ENCODE measurements at regions not wholly inside any gene's neighbourhood (a gene's known extent, or its start where the extent isn't known, plus 50 kb on each side); places are given as distances from the start of the nearest gene placed in this dataset.

DNA sequence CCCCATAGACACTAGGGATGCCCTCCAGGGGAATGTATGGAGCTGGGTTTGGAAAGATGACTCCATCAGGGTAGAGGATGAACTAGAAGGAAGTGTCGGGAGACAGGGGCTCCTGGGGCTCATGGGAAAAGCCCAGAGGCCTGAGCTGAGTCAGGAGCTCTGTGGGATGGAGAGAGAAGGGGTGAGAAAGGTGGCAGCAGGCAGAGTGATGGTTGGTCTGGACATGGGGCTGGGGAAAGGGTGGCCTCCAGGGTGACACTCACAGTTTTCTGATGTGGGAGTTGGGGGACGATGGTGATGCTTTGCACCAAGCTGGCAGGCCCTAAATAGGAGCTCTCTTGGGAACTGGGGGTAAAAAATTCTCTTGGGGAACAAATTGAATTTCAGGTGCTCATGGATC, 213.5 kb upstream of the MVB12B start:
- TF ChIP-seq, protein P1, sequence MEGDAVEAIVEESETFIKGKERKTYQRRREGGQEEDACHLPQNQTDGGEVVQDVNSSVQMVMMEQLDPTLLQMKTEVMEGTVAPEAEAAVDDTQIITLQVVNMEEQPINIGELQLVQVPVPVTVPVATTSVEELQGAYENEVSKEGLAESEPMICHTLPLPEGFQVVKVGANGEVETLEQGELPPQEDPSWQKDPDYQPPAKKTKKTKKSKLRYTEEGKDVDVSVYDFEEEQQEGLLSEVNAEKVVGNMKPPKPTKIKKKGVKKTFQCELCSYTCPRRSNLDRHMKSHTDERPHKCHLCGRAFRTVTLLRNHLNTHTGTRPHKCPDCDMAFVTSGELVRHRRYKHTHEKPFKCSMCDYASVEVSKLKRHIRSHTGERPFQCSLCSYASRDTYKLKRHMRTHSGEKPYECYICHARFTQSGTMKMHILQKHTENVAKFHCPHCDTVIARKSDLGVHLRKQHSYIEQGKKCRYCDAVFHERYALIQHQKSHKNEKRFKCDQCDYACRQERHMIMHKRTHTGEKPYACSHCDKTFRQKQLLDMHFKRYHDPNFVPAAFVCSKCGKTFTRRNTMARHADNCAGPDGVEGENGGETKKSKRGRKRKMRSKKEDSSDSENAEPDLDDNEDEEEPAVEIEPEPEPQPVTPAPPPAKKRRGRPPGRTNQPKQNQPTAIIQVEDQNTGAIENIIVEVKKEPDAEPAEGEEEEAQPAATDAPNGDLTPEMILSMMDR (IDR thresholded peaks at IDR 0.05), result no peak
- TF ChIP-seq POLR2A (IDR thresholded peaks at IDR 0.05), result no peak
